Heart left ventricle (tissue), 16 donors: ENCODE measurements at regions not wholly inside any gene's neighbourhood (a gene's known extent, or its start where the extent isn't known, plus 50 kb on each side); places are given as distances from the start of the nearest gene placed in this dataset.
"Not testable (repeated sequence)": the region's sequence is repeated elsewhere in the genome, so short reads cannot be mapped to it uniquely, and the experiment has no call there.

Experiments used
- ATAC-seq, 4 donors: fragments of 200-7000 bp; cut with Tn5 transposase; one replicate each; pipeline ENCODE4 v1.9.1; 2020 to 2022; ENCODE audit warnings: moderate library complexity in 4 of 4, mild to moderate bottlenecking in 3 of 4, moderate number of reproducible peaks in 1 of 4
- DNase-seq, 5 donors: peaks; one replicate each; pipeline ENCODE4 v3.0.0-alpha.2; 2020
- H3K27ac ChIP-seq, 12 donors: fragments of 200-600 bp; sonication (generic) in 4 of 12; one replicate each; pipeline versions ENCODE4 v1.5.0 to v1.8.0; 2016 to 2022; ENCODE audit warnings: mild to moderate bottlenecking in 2 of 12
- H3K27me3 ChIP-seq, 9 donors: fragments of 200-600 bp; sonication (generic) in 2 of 9; one replicate each; pipeline versions ENCODE4 v1.5.1 to v1.8.0; 2016 to 2022; ENCODE audit warnings: mild to moderate bottlenecking in 3 of 9
- H3K36me3 ChIP-seq, 9 donors: fragments of 200-600 bp; sonication (generic) in 2 of 9; one replicate each; pipeline versions ENCODE4 v1.5.0 to v1.8.0; 2018 to 2022; ENCODE audit warnings: mild to moderate bottlenecking in 2 of 9
- H3K4me1 ChIP-seq, 12 donors: fragments of 200-600 bp; sonication (generic) in 4 of 12; one replicate each; pipeline versions ENCODE4 v1.5.0 to v1.8.0; 2016 to 2022; ENCODE audit warnings: mild to moderate bottlenecking in 3 of 12
- H3K4me3 ChIP-seq, 12 donors: fragments of 200-600 bp; sonication (generic) in 4 of 12; one replicate each; pipeline versions ENCODE4 v1.5.0 to v1.8.0; 2017 to 2022; ENCODE audit warnings: mild to moderate bottlenecking in 9 of 12, moderate library complexity in 4 of 12
- H3K9me3 ChIP-seq, 12 donors: fragments of 200-600 bp; sonication (generic) in 4 of 12; one replicate each; pipeline versions ENCODE4 v1.5.0 to v1.8.0; 2016 to 2022; ENCODE audit warnings: mild to moderate bottlenecking in 1 of 12
- POLR2A ChIP-seq, 2 donors: fragments of 450-650 bp; IDR thresholded peaks; one replicate each; pipeline ENCODE4 v1.6.1; 2017; ENCODE audit warnings: antibody characterized with exemption in 2 of 2, mild to moderate bottlenecking in 2 of 2, moderate library complexity in 2 of 2
- WGBS, 4 donors: extraction: QIAGEN DNeasy Blood & Tissue Kit in 2 of 4; methylation state at CpG; one replicate each; pipeline versions ENCODE4 v1.1.5 to v1.1.7; 2013 to 2018; 5-methylcytosine and 5-hydroxymethylcytosine counted together
- intact Hi-C, 10 donors: fragments of 100-400 bp; cut with DNase I; formaldehyde crosslinking; loops; one replicate each; pipeline versions ENCODE4 v1.11.1 to v1.14.2; 2022
- TF ChIP-seq, protein P1 (sequence below), 12 donors: fragments of 200-600 bp; sonication (generic) in 4 of 12; IDR thresholded peaks; one replicate each; pipeline versions ENCODE4 v1.5.0 to v1.8.0; 2018 to 2022; ENCODE audit warnings: antibody characterized with exemption in 12 of 12, mild to moderate bottlenecking in 5 of 12
- donor health status: ischemic (EF 13 %, LVEDD 7.1; RV severe dilation, severe dysfunction).
- donor health status: healthy with polysubstance abuse.
- donor health status: DM: no; HTN: yes; CAD: no.
- donor health status: DM: no; HTN: no; CAD: no.
- donor health status: ischemic (EF 25% LVEDD 6.9; RV normal size, moderate dysfunction).
- donor health status: ischemic (EF 25% LVEDD 5.7; RV mildly dilated, moderate dysfunction).
- donor health status: healthy.
- donor health status: DM: yes; HTN: yes; CAD: no.
- donor health status: ischemic (EF 35%, LVEDD 5.7; RV mildly dilated, moderate dysfunction).
- donor health status: nonischemic (EF 11% LVEDD 7.7; RV severe dilation, severe dysfunction).
- donor health status: DM: yes; HTN: yes; CAD: no.
- donor health status: PGD.
- donor health status: ischemic (EF 29% LVEDD 5.4; RV normal size, mild dysfunction).
- donor health status: nonischemic (EF 23%, LVEDD 6.1; RV moderate dilation, normal function).

DNA sequence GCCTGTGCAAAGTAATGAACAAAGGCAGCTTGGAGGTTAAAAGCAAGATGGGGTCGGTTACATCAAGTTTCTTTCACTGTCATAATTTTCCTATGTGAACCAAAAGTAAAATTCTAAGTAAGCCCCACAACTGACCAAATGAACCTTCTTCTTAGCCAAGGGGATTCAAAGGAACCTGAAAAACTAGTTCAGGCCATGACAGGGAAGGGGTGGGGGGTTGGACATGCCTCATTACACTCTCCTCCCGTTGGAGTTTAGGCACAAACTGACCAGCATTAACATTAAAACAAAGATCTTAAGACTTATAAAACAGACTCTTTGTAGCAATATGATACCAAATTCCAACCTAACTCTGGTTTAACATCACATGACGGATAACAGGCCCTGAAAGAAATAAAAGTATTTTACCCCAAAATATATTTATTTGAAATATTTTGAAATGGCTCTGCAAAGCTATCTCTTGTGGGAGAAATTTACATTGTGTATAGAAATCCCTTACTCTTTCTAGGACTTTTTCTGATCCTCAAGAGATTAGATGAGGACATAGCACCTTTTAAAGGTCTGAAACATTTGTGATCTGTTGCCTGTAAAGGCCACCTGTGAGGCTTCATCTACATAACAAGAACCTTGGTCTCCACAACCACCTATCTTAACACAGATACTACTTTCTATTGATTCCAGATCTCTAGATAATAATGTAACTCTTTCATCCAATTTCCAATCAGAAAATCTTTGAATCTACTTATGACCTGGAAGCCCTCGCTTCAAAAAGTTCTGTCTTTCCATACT lies 1829.0 kb upstream of the MIR17HG start:
- Histone ChIP-seq H3K27ac (no peak overlapping the region), H3K27me3 (no peaks in the 10 kb centered on the region), H3K4me1 (peaks cover 0 to 10% (median 0%) of the 10 kb centered on the region in 12 donors), H3K9me3 (peaks cover 0 to 6% (median 0%) of the 10 kb centered on the region in 12 donors), H3K4me3 (no peak overlapping the region), H3K36me3 (no peaks in the 10 kb centered on the region)
- ATAC-seq = no peak
- WGBS, 4 donors = 77 to 83% (median 81%) methylated on average over 4 of the region's 4 CpGs
- intact Hi-C loops = no loop called here
- TF ChIP-seq, protein P1, sequence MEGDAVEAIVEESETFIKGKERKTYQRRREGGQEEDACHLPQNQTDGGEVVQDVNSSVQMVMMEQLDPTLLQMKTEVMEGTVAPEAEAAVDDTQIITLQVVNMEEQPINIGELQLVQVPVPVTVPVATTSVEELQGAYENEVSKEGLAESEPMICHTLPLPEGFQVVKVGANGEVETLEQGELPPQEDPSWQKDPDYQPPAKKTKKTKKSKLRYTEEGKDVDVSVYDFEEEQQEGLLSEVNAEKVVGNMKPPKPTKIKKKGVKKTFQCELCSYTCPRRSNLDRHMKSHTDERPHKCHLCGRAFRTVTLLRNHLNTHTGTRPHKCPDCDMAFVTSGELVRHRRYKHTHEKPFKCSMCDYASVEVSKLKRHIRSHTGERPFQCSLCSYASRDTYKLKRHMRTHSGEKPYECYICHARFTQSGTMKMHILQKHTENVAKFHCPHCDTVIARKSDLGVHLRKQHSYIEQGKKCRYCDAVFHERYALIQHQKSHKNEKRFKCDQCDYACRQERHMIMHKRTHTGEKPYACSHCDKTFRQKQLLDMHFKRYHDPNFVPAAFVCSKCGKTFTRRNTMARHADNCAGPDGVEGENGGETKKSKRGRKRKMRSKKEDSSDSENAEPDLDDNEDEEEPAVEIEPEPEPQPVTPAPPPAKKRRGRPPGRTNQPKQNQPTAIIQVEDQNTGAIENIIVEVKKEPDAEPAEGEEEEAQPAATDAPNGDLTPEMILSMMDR (IDR thresholded peaks at IDR 0.05) = no peak
- TF ChIP-seq POLR2A (IDR thresholded peaks at IDR 0.05) = no peak
- no peak for DNase-seq

DNA sequence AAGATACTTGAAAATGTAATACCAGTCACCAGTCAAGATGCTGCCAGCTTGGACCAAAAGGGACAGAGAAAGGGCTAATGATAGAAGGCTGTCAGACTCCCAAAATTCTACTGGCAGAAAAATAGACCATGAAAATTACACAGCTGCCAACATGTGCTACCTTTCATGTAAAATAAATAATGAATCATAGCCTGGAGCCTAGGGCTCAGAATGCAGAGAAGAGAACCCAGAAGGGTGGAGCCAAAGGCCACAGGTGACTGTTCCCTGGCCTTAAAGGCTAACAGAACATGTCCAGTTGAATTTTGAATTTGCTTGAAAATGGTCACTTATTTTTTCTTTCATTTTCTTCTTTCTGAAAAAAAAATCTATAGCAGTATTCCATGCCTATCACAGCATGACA lies 1827.0 kb upstream of the MIR17HG start:
- H3K27me3 ChIP-seq = no peaks in the 10 kb centered on the region
- intact Hi-C loops = no loop called here
- no peaks in the 10 kb centered on the region for H3K36me3 ChIP-seq
- no peak overlapping the region for H3K27ac ChIP-seq
- peaks cover 0 to 1% (median 0%) of the 10 kb centered on the region in 12 donors for H3K4me1 ChIP-seq
- no peak overlapping the region for H3K4me3 ChIP-seq
- DNase-seq = no peak
- no peak for ATAC-seq
- peaks cover 0 to 6% (median 0%) of the 10 kb centered on the region in 12 donors for H3K9me3 ChIP-seq
- TF ChIP-seq, protein P1 (IDR thresholded peaks at IDR 0.05) = no peak
- no peak for TF ChIP-seq POLR2A (IDR thresholded peaks at IDR 0.05)

DNA sequence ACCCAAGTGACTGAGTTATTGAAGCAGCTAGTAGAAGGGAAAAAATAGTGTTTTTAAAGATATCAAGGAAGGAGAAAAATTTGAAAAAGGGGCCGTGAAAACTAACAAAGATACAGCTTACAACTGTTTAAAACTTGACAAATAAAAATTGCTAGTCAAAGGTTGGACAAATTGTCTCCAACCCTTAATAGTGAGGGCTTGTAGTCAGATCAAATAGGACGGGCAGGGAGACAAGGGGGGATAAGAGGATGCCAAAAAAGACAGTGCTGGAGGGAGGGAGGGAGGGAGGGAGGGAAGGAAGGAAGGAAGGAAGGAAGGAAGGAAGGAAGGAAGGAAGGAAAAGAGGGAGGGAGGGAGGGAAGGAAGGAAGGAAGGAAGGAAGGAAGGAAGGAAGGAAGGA lies 1825.8 kb upstream of the MIR17HG start:
- DNase-seq, H3K9me3 ChIP-seq, H3K27ac ChIP-seq, H3K4me3 ChIP-seq, H3K4me1 ChIP-seq, H3K36me3 ChIP-seq, H3K27me3 ChIP-seq, intact Hi-C loops, ATAC-seq: not testable (repeated sequence)
- WGBS, 4 donors = 55 to 75% (median 70%) methylated on average over 2 of the region's 2 CpGs

DNA sequence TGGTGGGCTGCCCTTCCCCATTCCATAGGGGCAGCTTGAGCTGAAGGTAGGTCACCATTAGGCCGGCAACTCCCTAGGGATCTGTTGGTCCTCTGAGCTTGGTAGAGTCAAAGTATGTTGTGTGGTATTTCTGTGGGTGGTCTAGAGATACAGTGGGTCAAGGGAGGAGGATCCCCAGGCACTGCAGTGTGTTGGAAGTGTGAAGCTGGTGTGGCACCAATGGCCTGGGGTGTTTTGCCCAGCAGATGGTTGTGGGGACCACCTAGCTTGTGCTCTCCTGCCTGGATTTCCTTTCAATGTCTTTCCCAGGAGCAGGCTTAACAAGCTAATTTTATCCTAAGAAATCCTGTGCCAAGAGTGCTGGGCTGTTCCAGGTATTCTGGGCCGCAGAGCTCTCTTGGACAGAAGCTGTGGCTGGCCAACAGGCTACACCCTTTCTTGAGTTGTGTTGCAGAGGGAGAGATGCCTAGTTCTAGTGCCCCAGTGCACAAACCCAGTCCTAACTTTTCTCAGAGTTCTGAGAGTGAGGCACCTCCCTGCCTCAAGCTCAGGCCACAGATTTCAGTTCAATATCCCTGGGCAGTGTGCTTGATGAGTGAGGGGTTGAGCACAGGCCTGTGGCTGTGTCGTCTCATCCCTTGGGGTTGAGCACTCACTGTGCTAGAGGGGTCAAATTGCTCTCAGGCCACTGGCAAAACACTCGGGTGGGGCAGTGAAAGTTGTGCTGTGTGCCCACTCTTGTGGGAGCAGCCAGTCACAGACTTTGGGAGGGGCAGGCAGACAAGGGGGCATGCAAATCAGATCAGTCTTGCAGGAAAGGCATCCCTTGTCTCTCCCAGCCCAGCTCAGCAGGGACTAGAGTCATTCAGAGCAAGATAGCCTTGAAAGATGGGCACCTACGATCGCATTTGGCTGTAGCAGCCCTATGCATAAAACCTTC lies 1806.1 kb upstream of the MIR17HG start:
- ATAC-seq = peak in 2 of 4 donors; percentile 33 to 71
- no peaks in the 10 kb centered on the region for H3K27me3 ChIP-seq
- peaks cover 0 to 4% (median 0%) of the 10 kb centered on the region in 12 donors for H3K9me3 ChIP-seq
- no peak overlapping the region for H3K27ac ChIP-seq
- H3K4me1 ChIP-seq = no peaks in the 10 kb centered on the region
- no peak for TF ChIP-seq POLR2A (IDR thresholded peaks at IDR 0.05)
- TF ChIP-seq, protein P1 (IDR thresholded peaks at IDR 0.05) = no peak
- 69 to 82% (median 77%) methylated on average over 4 to 6 of the region's 6 CpGs for WGBS, 4 donors
- no peaks in the 10 kb centered on the region for H3K36me3 ChIP-seq
- no peak overlapping the region for H3K4me3 ChIP-seq
- DNase-seq = peak in 1 of 5 donors; percentile 29
- intact Hi-C loops = no loop called here
